Neural cell (in vitro differentiated cells): ENCODE measurements at regions not wholly inside any gene's neighbourhood (a gene's known extent, or its start where the extent isn't known, plus 50 kb on each side); places are given as distances from the start of the nearest gene placed in this dataset.

ENCODE experiments used
- H2AFZ ChIP-seq: fragments of 200-600, 300-800 bp; sonication (generic), shearing (Covaris generic); 2 replicates; pipeline ENCODE4 v1.6.0; 2014; ENCODE audit warnings: low read depth, mild to moderate bottlenecking, antibody characterized with exemption, low read length, moderate library complexity
- H3F3A ChIP-seq: fragments of 200-600 bp; shearing (Covaris generic); 2 replicates; pipeline ENCODE4 v1.6.1; 2016; ENCODE audit warnings: mild to moderate bottlenecking, moderate library complexity, mixed read lengths, antibody characterized with exemption, low read length; ENCODE audit not compliant: insufficient read depth, poor library complexity, severe bottlenecking
- H3K27ac ChIP-seq: fragments of 200-600, 300-800 bp; sonication (generic), shearing (Covaris generic); 2 replicates; pipeline ENCODE4 v1.5.1; 2014; ENCODE audit warnings: mild to moderate bottlenecking, low read length, moderate library complexity
- H3K27me3 ChIP-seq: fragments of 300-800, 200-600 bp; sonication (generic), shearing (Covaris generic); 2 replicates; pipeline ENCODE4 v1.6.0; 2014; ENCODE audit warnings: mild to moderate bottlenecking, low read depth, low read length, moderate library complexity; ENCODE audit not compliant: insufficient read depth
- H3K36me3 ChIP-seq: fragments of 300-800, 200-600 bp; sonication (generic), shearing (Covaris generic); 2 replicates; pipeline ENCODE4 v1.5.1; 2014; ENCODE audit warnings: mild to moderate bottlenecking, antibody characterized with exemption, low read length, moderate library complexity; ENCODE audit not compliant: insufficient read depth
- H3K4me2 ChIP-seq: fragments of 300-800, 200-600 bp; sonication (generic), shearing (Covaris generic); 2 replicates; pipeline ENCODE4 v1.6.0; 2014; ENCODE audit warnings: mild to moderate bottlenecking, low read length
- H3K4me3 ChIP-seq: fragments of 300-800, 200-600 bp; sonication (generic), shearing (Covaris generic); 2 replicates; pipeline ENCODE4 v1.5.1; 2014; ENCODE audit warnings: mild to moderate bottlenecking, low read length, moderate library complexity
- H3K79me2 ChIP-seq: fragments of 200-600 bp; shearing (Covaris generic); replicated peaks from 2 replicates; pipeline ENCODE4 v1.6.0; 2014; ENCODE audit warnings: mild to moderate bottlenecking, low read length, moderate library complexity; ENCODE audit not compliant: insufficient read depth
- H3K9ac ChIP-seq: fragments of 300-800, 200-600 bp; sonication (generic), shearing (Covaris generic); 2 replicates; pipeline ENCODE4 v1.6.1; 2016; ENCODE audit warnings: mild to moderate bottlenecking, low read length, mixed read lengths
- H3K9me2 ChIP-seq: fragments of 200-600 bp; shearing (Covaris generic); 2 replicates; pipeline ENCODE4 v1.6.1; 2016; ENCODE audit warnings: mild to moderate bottlenecking, low read length, mixed read lengths; ENCODE audit not compliant: insufficient read depth
- H3K9me3 ChIP-seq: fragments of 200-600, 300-800 bp; sonication (generic), shearing (Covaris generic); 2 replicates; pipeline ENCODE4 v1.6.1; 2016; ENCODE audit warnings: mild to moderate bottlenecking, mixed run types, low read length, moderate library complexity, mixed read lengths
- H4K20me1 ChIP-seq: fragments of 200-600 bp; shearing (Covaris generic); 2 replicates; pipeline ENCODE4 v1.6.1; 2016; ENCODE audit warnings: mild to moderate bottlenecking, mixed run types; ENCODE audit not compliant: insufficient read depth
- EP300 ChIP-seq: fragments of 450-650 bp; conservative IDR thresholded peaks from 2 replicates; pipeline ENCODE4 v1.6.1; 2014; ENCODE audit warnings: antibody characterized with exemption, mild to moderate bottlenecking, moderate library complexity; ENCODE audit not compliant: poor library complexity, severe bottlenecking
- EZH2 ChIP-seq: fragments of 200-600, 300-800 bp; shearing (Covaris generic), sonication (generic); IDR thresholded peaks from 2 replicates; pipeline ENCODE4 v1.6.1; 2014; ENCODE audit warnings: antibody characterized with exemption, low read length, borderline replicate concordance, mild to moderate bottlenecking; ENCODE audit not compliant: insufficient read depth, poor library complexity, severe bottlenecking
- MXI1 ChIP-seq: fragments of 450-650 bp; conservative IDR thresholded peaks from 2 replicates; pipeline ENCODE4 v1.6.1; 2014; ENCODE audit warnings: antibody characterized with exemption, mild to moderate bottlenecking; ENCODE audit not compliant: poor library complexity, severe bottlenecking
- POLR2AphosphoS5 ChIP-seq: IDR thresholded peaks from 2 replicates; pipeline ENCODE4 v1.6.1; 2012
- RAD21 ChIP-seq: fragments of 450-650 bp; conservative IDR thresholded peaks from 2 replicates; pipeline ENCODE4 v1.6.1; 2014; ENCODE audit warnings: antibody characterized with exemption, mild to moderate bottlenecking, moderate library complexity
- REST ChIP-seq: IDR thresholded peaks from 2 replicates; pipeline ENCODE4 v1.6.1; 2012; ENCODE audit warnings: borderline replicate concordance
- SMC3 ChIP-seq: fragments of 450-650 bp; conservative IDR thresholded peaks from 2 replicates; pipeline ENCODE4 v1.6.1; 2014; ENCODE audit warnings: antibody characterized with exemption, mild to moderate bottlenecking, moderate library complexity; ENCODE audit not compliant: poor library complexity
- TAF1 ChIP-seq: IDR thresholded peaks from 2 replicates; pipeline ENCODE4 v1.6.1; 2012; ENCODE audit warnings: low read depth
- TF ChIP-seq, protein P1 (sequence below): fragments of 450-650 bp; IDR thresholded peaks from 2 replicates; pipeline ENCODE4 v1.5.1; 2014; ENCODE audit warnings: antibody characterized with exemption, mild to moderate bottlenecking, moderate library complexity; ENCODE audit not compliant: poor library complexity, severe bottlenecking

DNA sequence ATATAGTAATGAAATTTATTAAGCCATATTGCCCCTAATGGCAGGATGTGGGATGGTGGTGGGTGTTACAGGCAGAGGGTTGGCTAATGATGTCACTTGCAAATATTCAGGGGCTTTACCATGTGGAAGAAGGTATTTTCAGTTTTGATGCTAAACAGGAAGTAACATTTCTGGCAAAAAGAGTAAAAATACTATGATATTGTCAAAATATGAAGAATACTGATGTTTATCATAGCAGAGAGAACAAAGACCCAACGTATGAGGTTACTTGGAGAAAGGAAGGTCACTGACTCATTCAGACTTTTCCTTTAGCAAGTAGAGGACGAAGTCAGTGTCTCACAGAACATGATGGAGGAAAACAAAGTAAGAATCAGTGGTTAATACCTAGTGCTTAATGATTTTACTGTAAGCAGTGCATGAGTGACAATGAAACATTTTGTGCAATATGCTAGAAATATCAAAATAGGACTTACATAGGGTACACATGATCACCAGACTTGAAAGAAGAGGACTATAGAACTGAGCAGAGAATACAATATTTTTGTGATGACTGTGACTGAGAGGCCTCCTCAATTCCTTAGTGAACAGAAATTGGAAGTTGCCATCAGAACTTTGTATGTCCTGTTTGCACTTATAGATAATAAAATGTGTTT is 89.7 kb upstream of the STEAP4 start:
- Histone ChIP-seq H3K79me2 (no peaks in the 10 kb centered on the region), H3F3A (no peaks in the 10 kb centered on the region), H3K27ac (no peak overlapping the region), H3K9ac (no peak overlapping the region), H3K9me3 (no peaks in the 10 kb centered on the region), H3K4me3 (no peak overlapping the region), H3K36me3 (no peaks in the 10 kb centered on the region), H3K9me2 (no peaks in the 10 kb centered on the region), H4K20me1 (no peaks in the 10 kb centered on the region), H3K4me2 (no peak overlapping the region), H3K27me3 (no peaks in the 10 kb centered on the region), H2AFZ (no peak overlapping the region)
- no peak for TF ChIP-seq SMC3
- TF ChIP-seq EP300, result no peak
- no peak for TF ChIP-seq REST

DNA sequence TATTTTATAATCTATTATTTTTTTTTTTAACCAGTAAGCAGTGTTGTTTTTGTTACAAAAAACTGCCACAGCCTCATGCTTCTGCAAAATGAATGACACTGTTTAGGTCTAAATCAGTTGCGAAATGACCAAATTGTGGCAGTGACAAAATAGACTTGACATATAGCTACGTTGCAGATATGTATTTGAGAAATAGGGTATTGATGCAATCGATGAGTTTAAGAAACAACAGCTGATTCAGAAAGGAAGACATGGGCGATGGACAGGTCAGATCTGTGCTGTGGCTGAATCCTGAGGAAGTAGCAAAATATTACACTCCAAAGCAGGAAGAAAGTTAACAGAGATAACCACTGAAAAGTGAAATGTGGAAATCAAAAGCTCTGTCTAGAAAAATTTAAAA is 89.0 kb upstream of the STEAP4 start:
- Histone ChIP-seq H3K79me2 (no peaks in the 10 kb centered on the region), H3K9me2 (no peaks in the 10 kb centered on the region), H3K27ac (no peak overlapping the region), H4K20me1 (no peaks in the 10 kb centered on the region), H3K9ac (no peak overlapping the region), H2AFZ (no peak overlapping the region), H3K4me2 (no peak overlapping the region), H3K36me3 (no peaks in the 10 kb centered on the region), H3K4me3 (no peak overlapping the region), H3K27me3 (no peaks in the 10 kb centered on the region), H3F3A (no peaks in the 10 kb centered on the region), H3K9me3 (no peaks in the 10 kb centered on the region)
- TF ChIP-seq EZH2, result no peak
- no peak for TF ChIP-seq REST
- no peak for TF ChIP-seq POLR2AphosphoS5
- TF ChIP-seq RAD21, result no peak
- TF ChIP-seq, protein P1, sequence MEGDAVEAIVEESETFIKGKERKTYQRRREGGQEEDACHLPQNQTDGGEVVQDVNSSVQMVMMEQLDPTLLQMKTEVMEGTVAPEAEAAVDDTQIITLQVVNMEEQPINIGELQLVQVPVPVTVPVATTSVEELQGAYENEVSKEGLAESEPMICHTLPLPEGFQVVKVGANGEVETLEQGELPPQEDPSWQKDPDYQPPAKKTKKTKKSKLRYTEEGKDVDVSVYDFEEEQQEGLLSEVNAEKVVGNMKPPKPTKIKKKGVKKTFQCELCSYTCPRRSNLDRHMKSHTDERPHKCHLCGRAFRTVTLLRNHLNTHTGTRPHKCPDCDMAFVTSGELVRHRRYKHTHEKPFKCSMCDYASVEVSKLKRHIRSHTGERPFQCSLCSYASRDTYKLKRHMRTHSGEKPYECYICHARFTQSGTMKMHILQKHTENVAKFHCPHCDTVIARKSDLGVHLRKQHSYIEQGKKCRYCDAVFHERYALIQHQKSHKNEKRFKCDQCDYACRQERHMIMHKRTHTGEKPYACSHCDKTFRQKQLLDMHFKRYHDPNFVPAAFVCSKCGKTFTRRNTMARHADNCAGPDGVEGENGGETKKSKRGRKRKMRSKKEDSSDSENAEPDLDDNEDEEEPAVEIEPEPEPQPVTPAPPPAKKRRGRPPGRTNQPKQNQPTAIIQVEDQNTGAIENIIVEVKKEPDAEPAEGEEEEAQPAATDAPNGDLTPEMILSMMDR, result no peak
- TF ChIP-seq TAF1, result no peak
- no peak for TF ChIP-seq SMC3
- TF ChIP-seq EP300, result no peak
- no peak for TF ChIP-seq MXI1
